ENCODE measurements at regions not wholly inside any gene's neighbourhood (a gene's known extent, or its start where the extent isn't known, plus 50 kb on each side); places are given as distances from the start of the nearest gene placed in this dataset.

- Mint-ChIP-seq H3K4me3 (ENCODE audit: unreplicated experiment) (no peak overlapping the region), H3K4me1 (ENCODE audit: low read depth) (no peaks in the 10 kb centered on the region), H3K27me3 (ENCODE audit: low read depth) (no peaks in the 10 kb centered on the region), H3K27ac (ENCODE audit: unreplicated experiment) (no peak overlapping the region), H3K9me3 (ENCODE audit: low read depth) (peaks cover 26% of the 10 kb centered on the region), H3K36me3 (ENCODE audit: low read depth) (no peaks in the 10 kb centered on the region)
- no peak for DNase-seq (ENCODE audit: low spot score)
- no peak for TF ChIP-seq CTCF (IDR thresholded peaks at IDR 0.05)
Observed at GRCh38 chr20:56173438-56173837, 75.1 kb upstream of the MC3R start.

GRCh38 chr20:56174416-56174815 lies 74.1 kb upstream of the MC3R start:
- Mint-ChIP-seq H3K4me3 (ENCODE audit: unreplicated experiment) (no peak overlapping the region), H3K27me3 (ENCODE audit: low read depth) (no peaks in the 10 kb centered on the region), H3K4me1 (ENCODE audit: low read depth) (no peaks in the 10 kb centered on the region), H3K9me3 (ENCODE audit: low read depth) (peaks cover 23% of the 10 kb centered on the region), H3K36me3 (ENCODE audit: low read depth) (no peaks in the 10 kb centered on the region), H3K27ac (ENCODE audit: unreplicated experiment) (no peak overlapping the region)
- no peak for DNase-seq (ENCODE audit: low spot score)
- TF ChIP-seq CTCF (IDR thresholded peaks at IDR 0.05): no peak

- H3K27me3 Mint-ChIP-seq (ENCODE audit: low read depth): no peaks in the 10 kb centered on the region
- DNase-seq (ENCODE audit: low spot score): no peak
- no peaks in the 10 kb centered on the region for H3K4me1 Mint-ChIP-seq (ENCODE audit: low read depth)
- no peaks in the 10 kb centered on the region for H3K36me3 Mint-ChIP-seq (ENCODE audit: low read depth)
- H3K4me3 Mint-ChIP-seq (ENCODE audit: unreplicated experiment): no peak overlapping the region
- TF ChIP-seq CTCF (IDR thresholded peaks at IDR 0.05): no peak
- no peak overlapping the region for H3K27ac Mint-ChIP-seq (ENCODE audit: unreplicated experiment)
- H3K9me3 Mint-ChIP-seq (ENCODE audit: low read depth): peaks cover 19% of the 10 kb centered on the region
Observed at GRCh38 chr20:56175884-56176283, 72.6 kb upstream of the MC3R start.

- no peaks in the 10 kb centered on the region for H3K27me3 Mint-ChIP-seq (ENCODE audit: low read depth)
- H3K27ac Mint-ChIP-seq (ENCODE audit: unreplicated experiment): no peak overlapping the region
- no peak for TF ChIP-seq CTCF (IDR thresholded peaks at IDR 0.05)
- no peaks in the 10 kb centered on the region for H3K4me1 Mint-ChIP-seq (ENCODE audit: low read depth)
- no peak overlapping the region for H3K4me3 Mint-ChIP-seq (ENCODE audit: unreplicated experiment)
- no peak for DNase-seq (ENCODE audit: low spot score)
- no peaks in the 10 kb centered on the region for H3K36me3 Mint-ChIP-seq (ENCODE audit: low read depth)
- peaks cover 19% of the 10 kb centered on the region for H3K9me3 Mint-ChIP-seq (ENCODE audit: low read depth)
Observed at GRCh38 chr20:56178219-56178618, 70.3 kb upstream of the MC3R start.

- no peaks in the 10 kb centered on the region for H3K4me1 Mint-ChIP-seq (ENCODE audit: low read depth)
- no peaks in the 10 kb centered on the region for H3K36me3 Mint-ChIP-seq (ENCODE audit: low read depth)
- H3K27ac Mint-ChIP-seq (ENCODE audit: unreplicated experiment): no peak overlapping the region
- no peak for DNase-seq (ENCODE audit: low spot score)
- H3K4me3 Mint-ChIP-seq (ENCODE audit: unreplicated experiment): no peak overlapping the region
- H3K27me3 Mint-ChIP-seq (ENCODE audit: low read depth): no peaks in the 10 kb centered on the region
- peaks cover 12% of the 10 kb centered on the region for H3K9me3 Mint-ChIP-seq (ENCODE audit: low read depth)
- no peak for TF ChIP-seq CTCF (IDR thresholded peaks at IDR 0.05)
Observed at GRCh38 chr20:56179051-56179450, 69.5 kb upstream of the MC3R start.
